IMR-90 (cell line): ENCODE measurements at regions not wholly inside any gene's neighbourhood (a gene's known extent, or its start where the extent isn't known, plus 50 kb on each side); places are given as distances from the start of the nearest gene placed in this dataset.

Experiments used
- ATAC-seq: fragments of 200-7000 bp; cut with Tn5 transposase; 2 replicates; pipeline ENCODE4 v1.9.1; 2020; ENCODE audit warnings: low read depth, mild to moderate bottlenecking, moderate library complexity
- BruUV-seq: library from RNA; stranded (reverse); fragments of 400-500 nt; replicated peaks from 2 replicates; lab custom pipeline; 2021; lab: Mats Ljungman, UMichigan
- CTCF ChIA-PET: fragments of 300-600 bp; formaldehyde crosslinking; extraction: SDS; loops from one replicate; lab custom pipeline; 2021; ENCODE audit warnings: antibody characterized with exemption; lab: Yijun Ruan, JAX
- POLR2A ChIA-PET: fragments of 300-600 bp; sonication (Branson Sonifier 250); formaldehyde crosslinking; loops from one replicate; lab custom pipeline; 2022; ENCODE audit warnings: antibody characterized with exemption; ENCODE audit not compliant: unreplicated experiment; lab: Charles Lee
- DNase-seq: peaks from one replicate; pipeline ENCODE4 v3.0.0; 2013
- H2AFZ ChIP-seq: replicated peaks from 2 replicates; pipeline ENCODE3; 2013; ENCODE audit warnings: low read length, mild to moderate bottlenecking; ENCODE audit not compliant: poor library complexity
- H2AK5ac ChIP-seq: 2 replicates; pipeline ENCODE4 v1.6.1; 2013; ENCODE audit warnings: low read depth, low read length, inconsistent platforms
- H2AK9ac ChIP-seq: replicated peaks from 2 replicates; pipeline ENCODE3; 2013; ENCODE audit warnings: mild to moderate bottlenecking, low read depth, low read length, moderate library complexity; ENCODE audit not compliant: poor library complexity
- H2BK120ac ChIP-seq: 2 replicates; pipeline ENCODE4 v1.6.1; 2013; ENCODE audit warnings: low read depth, low read length, inconsistent platforms
- H2BK15ac ChIP-seq: 3 replicates; pipeline ENCODE4 v1.6.1; 2013; ENCODE audit warnings: low read depth, low read length, inconsistent platforms
- H2BK20ac ChIP-seq: 2 replicates; pipeline ENCODE4 v1.6.1; 2013; ENCODE audit warnings: low read depth, mild to moderate bottlenecking, inconsistent platforms, low read length, moderate library complexity
- H2BK5ac ChIP-seq: 2 replicates; pipeline ENCODE4 v1.6.1; 2013; ENCODE audit warnings: mild to moderate bottlenecking, low read depth, low read length, inconsistent platforms; ENCODE audit not compliant: poor library complexity, severe bottlenecking
- H3K14ac ChIP-seq: replicated peaks from 2 replicates; pipeline ENCODE4 v1.6.1; 2013; ENCODE audit warnings: low read depth, low read length, inconsistent platforms
- H3K18ac ChIP-seq: 2 replicates; pipeline ENCODE4 v1.6.1; 2013; ENCODE audit warnings: low read depth, low read length, control low read depth
- H3K23ac ChIP-seq: 2 replicates; pipeline ENCODE4 v1.6.1; 2013; ENCODE audit warnings: low read depth, low read length, inconsistent platforms
- H3K27ac ChIP-seq: 2 replicates; pipeline ENCODE4 v1.5.1; 2013; ENCODE audit warnings: mild to moderate bottlenecking, control low read depth, low read length; ENCODE audit not compliant: insufficient read depth
- H3K27me3 ChIP-seq: 2 replicates; pipeline ENCODE4 v1.6.1; 2013; ENCODE audit warnings: low read length; ENCODE audit not compliant: control insufficient read depth, insufficient read depth
- H3K36me3 ChIP-seq: 2 replicates; pipeline ENCODE4 v1.6.1; 2013; ENCODE audit warnings: low read length, mixed read lengths; ENCODE audit not compliant: control insufficient read depth, insufficient read depth
- H3K4ac ChIP-seq: 2 replicates; pipeline ENCODE4 v1.6.1; 2013; ENCODE audit warnings: low read depth, low read length, inconsistent platforms
- H3K4me1 ChIP-seq: 2 replicates; pipeline ENCODE4 v1.6.1; 2013; ENCODE audit warnings: low read length, mixed read lengths; ENCODE audit not compliant: control insufficient read depth, insufficient read depth
- H3K4me2 ChIP-seq: 2 replicates; pipeline ENCODE4 v1.6.1; 2013; ENCODE audit warnings: low read depth, mild to moderate bottlenecking, control low read depth, low read length, moderate library complexity
- H3K4me3 ChIP-seq: 2 replicates; pipeline ENCODE4 v1.5.1; 2013; ENCODE audit warnings: low read depth, mild to moderate bottlenecking, control low read depth, low read length, moderate library complexity; ENCODE audit not compliant: insufficient read depth
- H3K56ac ChIP-seq: 2 replicates; pipeline ENCODE4 v1.6.1; 2013; ENCODE audit warnings: low read length, inconsistent platforms; ENCODE audit not compliant: insufficient read depth; ENCODE audit errors: extremely low read depth
- H3K79me1 ChIP-seq, 2 experiments: 2 replicates each; pipeline ENCODE4 v1.6.1; 2013; ENCODE audit warnings: low read length in 2 of 2, inconsistent platforms in 1 of 2, low read depth in 1 of 2
- H3K9ac ChIP-seq: 2 replicates; pipeline ENCODE4 v1.6.1; 2013; ENCODE audit warnings: low read depth, low read length, control low read depth
- H3K9me1 ChIP-seq: 2 replicates; pipeline ENCODE4 v1.6.1; 2013; ENCODE audit warnings: low read length, inconsistent platforms; ENCODE audit not compliant: insufficient read depth
- H3K9me3 ChIP-seq: 2 replicates; pipeline ENCODE4 v1.6.1; 2013; ENCODE audit warnings: low read length; ENCODE audit not compliant: control insufficient read depth, insufficient read depth
- H4K20me1 ChIP-seq: 2 replicates; pipeline ENCODE4 v1.6.1; 2013; ENCODE audit warnings: low read length, inconsistent platforms; ENCODE audit not compliant: insufficient read depth
- H4K5ac ChIP-seq: 2 replicates; pipeline ENCODE4 v1.6.1; 2013; ENCODE audit warnings: mild to moderate bottlenecking, low read depth, low read length, control low read depth
- H4K8ac ChIP-seq, 2 experiments: 2 replicates each; pipeline ENCODE4 v1.6.1; 2013; ENCODE audit warnings: low read depth in 2 of 2, low read length in 2 of 2, control low read depth in 1 of 2, inconsistent platforms in 1 of 2
- H4K91ac ChIP-seq: 2 replicates; pipeline ENCODE4 v1.6.1; 2013; ENCODE audit warnings: low read depth, low read length, inconsistent platforms; ENCODE audit not compliant: insufficient read depth
- CHD1 ChIP-seq: IDR thresholded peaks from 2 replicates; pipeline ENCODE4 v1.6.1; 2012; ENCODE audit warnings: low read depth, low read length, improper control_type of control experiment
- MAFK ChIP-seq: IDR thresholded peaks from 2 replicates; pipeline ENCODE4 v1.6.1; 2012; ENCODE audit warnings: low read depth, low read length, improper control_type of control experiment
- WGBS, 2 experiments: methylation state at CpG; one replicate each; pipeline versions ENCODE4 v1.1.5 to v1.1.7; 2013; ENCODE audit warnings: missing lambda C conversion rate in 2 of 2; ENCODE audit not compliant: insufficient read length in 1 of 2; ENCODE audit errors: extremely low coverage in 2 of 2; 5-methylcytosine and 5-hydroxymethylcytosine counted together
- dilution Hi-C: fragments of 300-500 bp; cut with HindIII; formaldehyde crosslinking; loops from one replicate; pipeline ENCODE4 v1.14.3; 2018; ENCODE audit warnings: low sequenced_read_pairs; ENCODE audit not compliant: unreplicated experiment
- in situ Hi-C: fragments of 300-500 bp; cut with MboI; formaldehyde crosslinking; loops from 3 replicates; pipeline ENCODE4 v1.14.3; 2019; ENCODE audit warnings: low sequenced_read_pairs, inconsistent platforms, mixed read lengths
- intact Hi-C: fragments of 100-400 bp; cut with micrococcal nuclease; formaldehyde crosslinking; loops from 2 replicates; pipeline ENCODE4 v1.10.0; 2022

DNA sequence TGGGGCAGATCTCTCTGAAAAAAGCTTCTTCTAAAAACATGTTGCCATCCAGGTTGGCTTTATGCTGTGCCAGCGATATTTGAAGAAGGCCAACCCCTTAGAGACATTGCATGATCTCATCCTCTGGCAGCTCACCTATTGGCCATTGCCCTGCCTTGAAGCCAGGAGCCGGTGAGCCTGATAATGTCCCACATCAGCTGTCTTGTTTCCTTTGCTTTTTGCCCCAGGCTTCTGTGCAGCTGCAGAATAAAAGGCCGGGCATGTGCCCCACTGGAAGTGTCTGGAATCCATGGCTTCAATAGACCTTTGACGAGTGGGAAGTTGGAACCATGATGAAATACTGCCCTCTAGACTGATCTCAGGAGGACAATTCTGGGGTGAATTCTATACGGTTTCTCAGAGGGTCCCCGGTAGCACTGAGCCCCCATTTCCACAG is 523.5 kb upstream of the ZEB2 start:
- dilution Hi-C loops (no loop called here), intact Hi-C loops (no loop called here), in situ Hi-C loops (no loop called here)
- POLR2A ChIA-PET: no interaction called here
- H3K9ac ChIP-seq: no peak overlapping the region
- H3K27me3 ChIP-seq: no peaks in the 10 kb centered on the region
- no peaks in the 10 kb centered on the region for H3K9me3 ChIP-seq
- H3K18ac ChIP-seq: no peak overlapping the region
- TF ChIP-seq CHD1 (no peak), MAFK (peak; percentile 39; the same call in 1 of the 2 replicates)
- H4K8ac ChIP-seq: no peak overlapping the region
- H3K27ac ChIP-seq: no peak overlapping the region
- no peaks in the 10 kb centered on the region for H3K36me3 ChIP-seq
- no peaks in the 10 kb centered on the region for H3K4me1 ChIP-seq
- H2BK15ac ChIP-seq: no peak overlapping the region
- H3K4me2 ChIP-seq: no peak overlapping the region
- no peak overlapping the region for H3K4me3 ChIP-seq
- no peak overlapping the region for H2BK120ac ChIP-seq
- no peaks in the 10 kb centered on the region for H4K20me1 ChIP-seq
- no peak overlapping the region for H3K14ac ChIP-seq
- WGBS, 2 experiments: 100% methylated on average over 3 of the region's 6 CpGs; no CpG with 5 or more reads in 1 of the 2 experiments
- H3K9me1 ChIP-seq: no peaks in the 10 kb centered on the region
- CTCF ChIA-PET: interaction anchor here (0.7 kb wide), 1 partner anchor 819 kb away, joined by 3 read pairs; no protein-coding TSS in a partner anchor
- DNase-seq (no peak), ATAC-seq (no peak)
- no peak overlapping the region for H2AK5ac ChIP-seq
- no peaks in the 10 kb centered on the region for H3K79me1 ChIP-seq
- H3K23ac ChIP-seq: no peak overlapping the region
- H2BK20ac ChIP-seq: no peak overlapping the region
- H4K5ac ChIP-seq: no peak overlapping the region
- no peak overlapping the region for H3K4ac ChIP-seq
- BruUV-seq: no TSS peak
- H4K91ac ChIP-seq: no peak overlapping the region
- H3K56ac ChIP-seq: no peak overlapping the region
- H2AK9ac ChIP-seq: no peak overlapping the region
- no peak overlapping the region for H2AFZ ChIP-seq
- H2BK5ac ChIP-seq: no peak overlapping the region
